ENCODE measurements at regions not wholly inside any gene's neighbourhood (a gene's known extent, or its start where the extent isn't known, plus 50 kb on each side); places are given as distances from the start of the nearest gene placed in this dataset.

- DNase-seq (ENCODE audit: low read depth, low spot score) (no peak), FAIRE-seq (no peak)
- Histone ChIP-seq H3K4me2 (ENCODE audit: insufficient read depth, low read length) (no peak overlapping the region), H3K9ac (replicated peaks; ENCODE audit: extremely low read depth, insufficient read depth, low read length) (no peak overlapping the region), H3K9me1 (replicated peaks; ENCODE audit: control insufficient read depth, extremely low read depth, insufficient read depth, low read length) (no peaks in the 10 kb centered on the region), H3K27me3 (ENCODE audit: control insufficient read depth in 2 of 2, insufficient read depth in 2 of 2, low read length in 2 of 2) (no peaks in the 10 kb centered on the region), H4K20me1 (replicated peaks; ENCODE audit: control insufficient read depth, extremely low read depth, insufficient read depth, low read length) (no peaks in the 10 kb centered on the region), H3K79me2 (ENCODE audit: control insufficient read depth, insufficient read depth, low read length) (no peaks in the 10 kb centered on the region), H3K36me3 (ENCODE audit: control insufficient read depth in 2 of 2, extremely low read depth in 1 of 2, insufficient read depth in 2 of 2, low read length in 2 of 2) (no peaks in the 10 kb centered on the region), H3K27ac (ENCODE audit: insufficient read depth, low read depth, low read length) (no peak overlapping the region), H3K4me1 (ENCODE audit: control insufficient read depth, extremely low read depth, insufficient read depth, low read length) (no peaks in the 10 kb centered on the region), H2AFZ (ENCODE audit: low read depth, low read length) (no peak overlapping the region), H3K9me3 (replicated peaks; ENCODE audit: control insufficient read depth, insufficient read depth, low read length) (peaks cover 1% of the 10 kb centered on the region), H3K4me3 (replicated peaks in 1 of 3; ENCODE audit: insufficient read depth in 1 of 3, low read depth in 1 of 3, low read length in 3 of 3) (no peak overlapping the region)
- no TSS peak for BruUV-seq (replicated peaks)
- no peak for TF ChIP-seq MYC (IDR thresholded peaks at IDR 0.05; ENCODE audit: low read depth, low read length)
- no peak for TF ChIP-seq GATA2 (IDR thresholded peaks at IDR 0.05; ENCODE audit: insufficient read depth, insufficient read length, low read depth, low read length)
- TF ChIP-seq JUN (IDR thresholded peaks at IDR 0.05; ENCODE audit: borderline replicate concordance, insufficient read depth, insufficient read length, low read depth): no peak
- TF ChIP-seq POLR2A (IDR thresholded peaks at IDR 0.05; ENCODE audit: low read depth, low read length): no peak
- TF ChIP-seq EZH2 (IDR thresholded peaks at IDR 0.05; ENCODE audit: borderline replicate concordance, low read depth, low read length, severe bottlenecking): no peak
- TF ChIP-seq POLR2AphosphoS5 (IDR thresholded peaks at IDR 0.05; ENCODE audit: insufficient read depth, low read depth, low read length): no peak
- no peak for TF ChIP-seq CTCF (IDR thresholded peaks at IDR 0.05; ENCODE audit: extremely low read depth in 1 of 2, insufficient read depth in 1 of 2, low read depth in 1 of 2, low read length in 2 of 2)
- TF ChIP-seq FOS (IDR thresholded peaks at IDR 0.05; ENCODE audit: borderline replicate concordance, insufficient read depth, low read length): no peak
- TF ChIP-seq MAX (IDR thresholded peaks at IDR 0.05; ENCODE audit: insufficient read depth, insufficient read length): no peak
- intact Hi-C loops (cut with micrococcal nuclease) (no loop called here), dilution Hi-C loops (cut with MboI; ENCODE audit: extremely low pct_ligation_motif_present, low sequenced_read_pairs) (no loop called here)
- POLR2A ChIA-PET: no interaction called here
- CTCF ChIA-PET: no interaction called here
Measured at GRCh38 chr4:104630272-104630671, 135.6 kb upstream of the CXXC4 start.

Data from endothelial cell of umbilical vein (primary cell).